DMS79 (cell line): ENCODE measurements at regions not wholly inside any gene's neighbourhood (a gene's known extent, or its start where the extent isn't known, plus 50 kb on each side); places are given as distances from the start of the nearest gene placed in this dataset.

Source experiments
- DNase-seq: peaks from one replicate; lab custom pipeline; 2025; lab: John Stamatoyannopoulos, UW

DNA sequence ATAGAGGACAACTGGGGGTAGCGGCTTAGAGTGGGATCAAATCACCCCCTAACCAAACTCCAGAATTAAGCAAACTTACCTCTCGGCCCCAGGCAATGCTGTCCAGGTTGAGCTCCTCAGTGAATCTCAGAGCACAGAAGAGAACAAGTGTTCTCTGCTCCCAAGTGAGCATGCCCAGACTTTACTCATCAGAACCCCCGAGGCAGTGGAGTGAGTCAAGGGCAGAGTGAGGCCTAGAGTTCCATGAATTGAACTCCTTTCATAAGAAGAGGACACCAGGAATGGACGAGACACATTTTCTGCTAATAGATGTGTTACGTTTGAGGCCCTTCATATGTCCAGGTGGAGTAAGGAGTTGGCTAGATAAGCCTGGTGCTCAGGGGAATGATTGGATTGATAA, 134.0 kb upstream of the DTNBP1 start:
- DNase-seq: no peak

DNA sequence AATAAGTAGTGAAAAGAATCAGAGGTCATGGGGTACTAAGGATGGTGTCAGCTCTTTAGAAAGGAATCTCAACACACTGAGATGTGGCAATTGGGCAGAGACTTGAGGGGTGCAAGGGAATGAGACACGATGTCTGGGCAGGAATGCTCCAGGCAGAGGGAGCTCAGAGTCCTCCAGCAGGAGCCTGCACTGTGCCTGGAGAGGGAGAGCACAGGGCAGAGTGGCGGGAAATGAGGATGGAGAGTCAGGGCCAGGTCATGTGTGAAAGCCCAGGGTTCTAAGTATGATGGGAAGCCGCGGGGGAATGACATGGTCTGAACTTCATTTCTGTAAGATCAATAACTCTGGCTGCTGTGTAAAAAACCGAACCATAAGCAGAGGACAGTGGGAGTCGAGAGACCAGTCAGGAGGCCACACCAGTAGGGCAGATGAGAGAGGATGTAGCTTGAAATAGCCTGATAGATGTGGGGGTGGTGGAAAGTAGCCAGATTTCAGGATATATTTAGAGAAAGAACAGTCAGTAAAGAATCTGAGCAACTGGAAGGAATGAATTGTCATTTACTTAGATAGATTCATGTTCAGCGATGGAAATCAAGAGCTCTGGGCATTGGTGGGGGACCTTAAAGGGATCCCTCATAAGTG, 133.4 kb upstream of the DTNBP1 start:
- DNase-seq: no peak

DNA sequence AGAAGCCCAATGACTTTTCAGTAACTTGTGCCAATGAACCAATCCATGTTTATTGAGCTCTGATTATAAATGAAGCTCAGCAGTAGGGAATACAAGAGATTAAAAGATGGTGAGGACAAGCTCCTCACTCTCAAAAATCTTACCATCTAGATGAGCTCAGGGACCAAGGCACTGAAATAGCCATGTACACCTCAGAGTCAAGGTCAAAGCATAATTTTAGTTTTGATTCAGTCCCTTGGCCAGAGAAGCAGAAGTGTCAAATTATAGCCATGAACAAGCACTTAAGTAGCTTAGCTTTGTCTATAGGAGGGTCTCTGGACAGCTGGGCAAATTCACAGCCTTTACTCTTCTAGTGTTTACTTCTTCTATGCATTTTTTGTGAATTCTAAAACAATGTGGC, 131.0 kb upstream of the DTNBP1 start:
- DNase-seq: no peak

DNA sequence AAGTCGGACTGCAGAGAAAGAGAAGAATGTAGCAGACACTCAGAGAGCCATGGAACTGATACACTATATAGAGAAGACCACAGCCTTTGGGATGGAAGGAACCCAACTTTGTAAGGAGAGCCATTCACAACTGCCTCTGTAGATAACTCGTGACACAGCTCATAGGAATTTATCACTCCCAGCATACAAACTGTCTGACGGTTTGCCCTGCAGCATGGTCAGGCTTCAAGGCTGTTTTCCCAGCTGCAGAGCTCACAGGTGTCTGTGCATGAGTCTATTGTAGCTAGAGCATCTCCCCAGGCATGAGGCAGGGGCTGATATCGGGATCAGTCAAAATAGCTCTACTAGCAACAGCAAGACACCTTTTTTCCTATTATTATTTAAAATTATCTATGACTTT, 130.5 kb upstream of the DTNBP1 start:
- no peak for DNase-seq

DNA sequence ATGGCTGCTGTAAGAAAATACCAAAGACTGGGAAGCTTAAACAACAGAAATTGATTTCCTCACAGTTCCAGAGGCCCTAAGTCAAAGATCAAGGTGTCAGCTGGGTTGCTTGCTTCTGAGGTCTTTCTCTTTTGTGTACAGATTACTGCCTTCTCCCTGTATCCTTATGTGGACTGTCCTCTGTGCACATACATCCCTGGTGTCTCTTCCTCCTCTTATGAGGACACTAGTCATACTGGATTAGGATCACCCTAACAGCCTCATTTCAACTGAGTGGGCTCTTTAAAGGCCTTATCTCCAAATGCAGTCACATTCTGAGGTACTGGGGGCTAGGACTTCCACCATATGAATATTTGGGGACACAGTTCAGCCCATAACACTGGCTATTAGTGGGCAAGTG, 130.0 kb upstream of the DTNBP1 start:
- DNase-seq: no peak

DNA sequence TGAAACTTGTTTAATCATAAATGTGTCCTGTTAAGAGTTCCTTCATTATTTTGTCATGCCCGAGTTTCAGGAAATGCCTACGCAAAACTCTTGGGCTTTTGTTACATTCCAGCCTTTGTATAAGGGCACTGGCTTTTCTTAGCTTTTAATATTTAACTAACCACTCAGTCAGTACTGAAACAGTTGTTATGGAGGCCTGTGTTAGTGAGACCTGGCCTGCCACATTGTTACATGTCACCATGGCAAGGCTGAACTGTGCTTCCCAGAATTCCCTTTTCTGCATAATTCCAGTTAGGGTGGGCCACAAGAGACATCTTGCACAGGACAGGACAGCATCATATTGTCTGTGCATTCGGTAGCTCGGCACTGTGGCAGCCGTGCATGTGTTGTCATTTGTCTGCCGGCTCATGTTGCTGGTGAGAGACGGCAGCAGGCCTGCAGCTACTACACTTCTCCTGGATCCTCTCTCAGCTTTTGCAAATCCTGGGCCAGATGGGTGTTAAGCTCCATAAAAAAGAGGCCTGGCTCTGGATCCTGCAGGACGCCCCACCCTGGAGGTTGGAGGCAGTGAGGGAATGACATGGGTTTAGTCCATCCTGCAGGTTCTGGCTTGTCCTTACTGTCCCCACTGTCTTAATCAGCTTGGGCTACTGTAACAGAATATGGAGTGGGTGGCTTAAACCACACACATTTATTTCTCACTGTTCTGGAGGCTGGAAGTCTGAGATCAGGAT, 128.8 kb upstream of the DTNBP1 start:
- no peak for DNase-seq

DNA sequence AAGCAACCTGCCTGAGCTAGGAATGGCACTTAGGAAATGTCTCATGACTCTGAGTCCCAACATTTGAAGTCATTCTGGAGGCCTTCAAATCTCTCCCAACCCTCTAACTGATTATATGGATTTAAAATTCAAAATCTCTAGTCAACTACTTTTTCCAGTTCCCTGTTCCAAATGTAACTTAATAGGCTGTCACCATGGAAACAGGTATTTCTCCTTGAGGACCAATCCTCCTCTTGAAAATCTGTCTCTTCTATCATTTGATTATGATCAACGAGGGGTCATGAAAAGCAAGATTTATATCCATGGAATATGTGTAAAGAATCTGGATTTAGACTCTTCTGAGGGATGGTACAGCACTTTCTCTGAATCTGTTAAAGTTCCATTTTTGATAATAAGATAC, 127.3 kb upstream of the DTNBP1 start:
- no peak for DNase-seq

DNA sequence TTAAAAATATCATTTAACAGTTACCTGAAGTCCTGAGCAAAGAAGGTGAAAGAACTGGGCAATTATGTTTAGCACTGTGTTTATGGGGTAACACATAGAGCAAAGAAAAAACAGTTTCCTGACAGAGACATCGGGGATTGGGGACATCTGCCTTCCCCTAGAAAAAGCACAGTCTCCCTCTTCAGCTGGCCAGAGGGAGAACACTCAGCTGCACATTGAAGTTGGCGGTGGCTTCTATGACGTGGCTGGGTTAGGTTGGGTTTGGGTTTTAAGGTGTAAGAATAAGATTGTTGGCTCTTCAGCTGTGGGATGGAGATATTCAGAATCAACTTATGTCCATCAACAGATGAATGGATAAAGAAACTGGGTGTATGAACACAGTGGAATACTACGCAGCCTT, 124.0 kb upstream of the DTNBP1 start:
- no peak for DNase-seq

DNA sequence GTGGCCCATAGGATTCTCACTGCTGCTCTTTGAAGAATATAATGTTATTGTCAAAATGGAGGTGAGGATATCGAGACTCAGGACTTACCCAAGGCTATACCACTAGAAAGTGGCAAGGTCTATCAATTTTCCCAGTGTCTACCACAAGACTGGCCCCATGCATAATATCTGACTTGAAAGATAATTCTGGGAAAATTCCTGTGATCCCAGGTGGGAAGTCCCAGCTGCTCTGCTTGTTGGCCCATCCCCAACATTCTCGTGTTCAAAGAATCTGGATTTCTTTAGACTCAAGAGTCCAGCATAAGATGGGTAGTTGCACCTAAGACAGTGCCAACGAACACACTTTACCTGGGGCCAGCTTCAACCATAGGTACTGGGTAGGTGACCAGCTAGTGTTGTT, 120.7 kb upstream of the DTNBP1 start:
- DNase-seq: no peak

DNA sequence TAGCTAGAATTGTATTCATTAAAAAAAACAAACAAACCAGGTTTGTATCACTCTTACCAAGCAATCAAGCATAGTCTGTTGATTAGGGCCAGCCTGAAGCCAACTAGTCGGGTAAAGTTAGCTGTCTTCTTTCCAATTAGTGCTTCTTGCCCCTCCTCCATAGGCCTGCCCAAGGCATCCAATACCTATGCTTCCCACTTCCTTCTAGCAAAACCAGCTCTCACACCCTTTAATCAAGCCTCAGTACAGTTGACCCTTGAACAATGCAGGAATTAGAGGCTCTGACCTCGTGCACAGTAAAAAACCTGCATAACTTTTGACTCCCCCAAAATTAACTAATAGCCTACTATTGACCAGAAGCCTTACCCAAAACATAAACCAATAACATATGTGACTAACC, 119.1 kb upstream of the DTNBP1 start:
- no peak for DNase-seq

DNA sequence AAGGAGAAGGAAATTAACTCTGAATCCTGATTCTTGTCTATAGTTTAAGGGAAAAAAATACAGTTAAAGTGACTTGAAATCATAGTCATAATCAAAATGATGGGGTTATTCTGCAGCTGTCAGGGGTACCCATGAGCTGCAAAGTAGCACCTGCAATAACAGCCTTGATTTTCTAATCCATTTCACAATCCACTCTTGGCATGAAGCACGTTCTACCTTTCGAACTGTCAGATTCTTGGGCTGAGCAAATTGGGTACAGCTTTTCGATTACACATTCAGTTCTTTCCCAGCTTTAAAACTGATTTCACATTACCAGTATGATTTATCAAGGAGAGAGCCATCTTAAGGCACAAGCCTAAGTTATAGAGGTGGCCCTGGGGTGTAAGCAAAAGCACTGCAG, 118.5 kb upstream of the DTNBP1 start:
- DNase-seq: no peak

DNA sequence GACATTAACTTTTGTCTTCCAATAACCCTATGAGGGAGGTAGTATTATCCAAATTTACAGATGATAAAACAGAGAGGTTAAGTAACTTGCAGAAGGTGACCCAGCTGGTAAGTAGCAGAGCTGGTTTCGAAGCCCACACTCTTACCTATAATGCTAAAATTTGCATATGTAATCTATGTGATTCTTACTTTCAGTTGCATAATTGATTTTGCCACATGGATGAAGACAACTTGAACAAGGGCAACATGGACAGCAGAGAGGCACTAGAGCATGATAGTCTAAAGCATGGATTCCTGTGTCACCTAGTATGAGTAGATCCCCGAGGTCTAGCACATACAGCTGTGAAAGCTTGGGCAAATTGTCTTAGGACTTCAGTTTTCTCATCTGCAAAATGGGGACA, 117.6 kb upstream of the DTNBP1 start:
- no peak for DNase-seq

DNA sequence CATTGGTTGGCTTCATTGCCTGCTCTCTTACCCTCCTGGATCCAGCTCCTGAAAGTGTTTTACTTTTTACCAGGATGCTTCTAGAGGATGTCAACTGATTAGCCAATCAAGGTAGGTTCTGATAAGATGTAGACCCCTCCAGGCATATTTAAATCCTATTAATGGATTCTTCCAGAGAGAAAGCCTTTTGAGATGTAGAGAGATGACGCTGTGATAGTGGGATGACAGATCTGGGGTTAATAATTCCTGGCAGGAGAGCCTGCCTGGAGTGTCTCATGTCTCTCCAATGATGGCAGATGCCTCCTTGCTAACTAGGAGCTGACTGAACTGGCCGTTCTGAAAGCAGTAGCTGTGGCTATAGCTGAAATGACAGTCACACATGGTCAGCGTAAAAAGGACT, 116.9 kb upstream of the DTNBP1 start:
- DNase-seq: no peak

DNA sequence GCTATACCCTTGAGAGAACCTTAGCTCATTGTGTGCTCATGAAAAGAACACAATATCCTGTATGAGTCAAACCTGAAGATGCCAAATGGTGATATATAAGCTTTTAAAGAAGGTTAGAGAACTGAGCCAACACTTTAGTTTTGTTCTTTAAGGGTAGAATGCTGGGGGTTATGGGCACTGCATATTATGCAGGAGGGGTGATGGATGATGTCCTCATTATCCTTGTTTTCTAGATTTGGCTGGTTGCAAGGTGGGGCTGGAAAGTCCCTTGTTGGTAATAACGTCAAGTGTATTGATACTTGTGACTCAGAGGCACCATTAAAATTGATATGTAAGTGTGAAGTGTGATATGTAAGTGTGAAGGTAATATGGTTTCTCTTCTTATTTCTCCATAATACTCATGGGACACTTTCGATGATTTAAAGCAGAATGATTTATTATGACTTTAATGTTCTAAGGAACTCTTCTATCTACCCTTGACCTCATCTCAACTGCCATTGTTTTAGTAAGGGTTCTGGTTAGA, 113.7 kb upstream of the DTNBP1 start:
- no peak for DNase-seq

DNA sequence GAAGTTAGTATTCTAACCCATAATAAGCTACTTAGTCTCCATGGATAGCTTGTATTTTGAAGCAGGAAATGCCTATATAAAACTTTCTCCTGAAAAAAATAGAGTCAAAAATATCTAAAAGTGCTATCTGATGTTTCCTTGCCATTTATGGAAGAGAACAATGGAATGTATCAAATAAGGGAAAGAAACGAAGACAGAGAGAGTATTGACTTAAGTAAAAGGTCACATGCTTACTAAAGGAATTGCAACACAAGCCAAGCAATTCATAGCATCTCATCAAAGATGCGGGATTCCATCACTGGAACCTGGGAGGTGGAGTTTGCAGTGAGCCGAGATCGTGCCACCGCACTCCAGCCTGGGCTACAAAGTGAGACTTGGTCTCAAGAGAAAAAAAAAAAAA, 112.9 kb upstream of the DTNBP1 start:
- no peak for DNase-seq

DNA sequence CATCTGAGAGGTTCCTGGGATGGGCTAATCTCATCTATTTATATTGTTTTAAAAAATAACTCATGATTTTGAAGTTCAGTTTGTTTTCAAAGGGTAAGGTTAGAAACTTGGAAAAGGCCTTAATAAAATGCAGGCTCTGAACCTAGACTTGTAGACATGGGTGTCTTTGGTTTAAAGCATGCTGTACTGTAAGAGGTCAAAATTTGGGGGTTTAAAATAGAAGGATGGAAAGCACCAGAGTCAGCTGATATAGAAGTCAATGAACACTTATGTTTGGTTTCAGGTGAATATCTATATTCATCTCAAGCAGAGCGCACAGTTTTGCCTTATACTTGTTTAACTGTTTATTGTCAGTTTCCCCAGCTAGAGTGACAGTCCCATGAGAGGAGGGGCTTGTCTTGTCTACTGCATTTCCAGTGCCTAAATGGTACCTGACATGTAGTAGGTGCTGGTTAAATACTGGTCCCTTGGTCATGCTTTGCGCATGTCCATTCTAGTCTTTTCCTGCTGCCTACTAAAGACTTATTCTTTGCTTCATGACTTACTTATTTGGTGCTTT, 112.3 kb upstream of the DTNBP1 start:
- no peak for DNase-seq

DNA sequence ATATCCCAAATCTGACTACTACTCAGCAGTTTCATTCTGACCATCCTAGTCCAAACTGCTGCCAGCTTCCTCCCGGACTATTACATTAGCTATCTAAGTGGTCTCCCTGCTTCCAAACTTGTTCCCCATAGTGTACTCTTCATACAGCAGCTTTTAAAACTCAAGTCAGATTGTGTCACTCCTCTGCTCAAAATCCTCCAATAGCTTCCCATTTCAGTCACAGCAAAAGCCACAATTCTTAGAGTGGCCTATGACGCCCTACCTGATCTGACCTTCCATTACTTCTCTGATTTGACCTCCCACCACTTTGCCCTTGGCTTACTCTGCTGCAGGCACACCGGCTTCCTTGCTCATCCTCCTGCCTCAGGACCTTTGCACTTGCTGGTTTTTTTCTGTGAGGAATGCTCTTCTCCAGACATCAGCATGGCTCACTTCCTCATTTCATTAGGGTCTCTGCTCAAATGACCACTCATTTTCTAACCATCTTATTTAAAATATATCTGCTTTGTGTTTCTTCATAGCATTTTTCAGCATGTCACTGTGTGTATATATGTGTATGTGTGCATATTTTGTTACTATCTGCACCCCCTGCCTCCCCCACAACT, 111.1 kb upstream of the DTNBP1 start:
- no peak for DNase-seq

DNA sequence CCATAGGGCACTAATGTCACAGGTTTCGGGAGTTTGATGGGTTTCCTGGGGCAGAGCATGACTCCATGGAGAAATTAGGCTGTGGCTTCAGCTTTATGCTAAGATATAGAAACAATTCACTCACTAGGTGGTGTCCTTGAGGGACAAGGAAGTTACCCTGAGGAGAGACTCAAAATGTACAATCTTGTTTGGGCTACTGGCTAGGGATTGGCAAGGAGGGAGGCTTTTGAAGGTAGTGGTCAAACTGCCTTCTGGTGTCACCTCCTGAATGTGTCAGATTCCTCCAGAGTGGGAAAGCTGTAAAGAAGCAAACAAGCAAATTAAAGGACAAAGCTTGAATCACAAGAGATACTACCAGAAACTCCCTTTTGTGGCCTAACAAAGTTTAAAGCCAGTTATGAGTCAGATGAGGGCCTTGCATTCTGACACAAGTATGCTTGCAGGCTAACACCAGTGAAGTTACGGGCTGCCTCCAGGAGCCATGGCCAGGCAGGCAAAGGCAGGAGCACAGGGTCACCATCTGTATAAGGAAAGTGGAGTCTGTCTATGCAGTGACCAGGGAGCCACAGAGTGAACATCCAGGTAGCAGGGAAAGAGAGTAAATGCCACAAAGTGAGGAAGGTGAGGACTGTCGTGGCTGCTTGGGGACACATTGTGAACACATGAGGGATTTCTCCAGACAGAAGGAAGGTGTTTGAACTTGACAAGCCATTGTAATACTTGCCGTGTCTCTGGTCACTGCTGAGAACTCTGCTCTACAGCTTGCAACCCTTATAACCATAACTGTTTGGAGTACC, 107.7 kb upstream of the DTNBP1 start:
- no peak for DNase-seq

DNA sequence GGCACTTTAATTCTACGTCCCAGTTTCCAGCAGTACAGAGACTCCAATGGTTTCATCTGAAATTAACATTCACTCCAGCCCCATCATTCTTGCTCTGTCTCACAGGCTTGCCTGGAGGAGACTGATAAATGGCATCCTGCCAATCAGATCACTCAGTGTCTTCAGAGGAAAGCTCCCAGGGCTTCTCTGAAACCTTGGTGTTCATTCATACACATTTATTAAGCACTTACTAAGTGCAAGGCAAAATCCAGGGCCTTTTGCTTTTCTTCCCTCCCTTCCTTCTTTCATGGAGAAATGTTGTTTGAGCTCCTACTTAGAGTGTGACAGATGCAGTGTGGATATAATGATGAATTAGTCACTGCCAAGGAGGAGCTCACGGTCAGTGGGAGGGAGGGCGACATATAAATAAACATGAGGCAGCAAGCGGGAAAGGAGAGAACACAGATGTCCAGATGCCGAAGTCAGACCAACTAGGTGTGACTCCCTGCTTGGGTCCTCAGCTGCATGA, 106.7 kb upstream of the DTNBP1 start:
- no peak for DNase-seq

DNA sequence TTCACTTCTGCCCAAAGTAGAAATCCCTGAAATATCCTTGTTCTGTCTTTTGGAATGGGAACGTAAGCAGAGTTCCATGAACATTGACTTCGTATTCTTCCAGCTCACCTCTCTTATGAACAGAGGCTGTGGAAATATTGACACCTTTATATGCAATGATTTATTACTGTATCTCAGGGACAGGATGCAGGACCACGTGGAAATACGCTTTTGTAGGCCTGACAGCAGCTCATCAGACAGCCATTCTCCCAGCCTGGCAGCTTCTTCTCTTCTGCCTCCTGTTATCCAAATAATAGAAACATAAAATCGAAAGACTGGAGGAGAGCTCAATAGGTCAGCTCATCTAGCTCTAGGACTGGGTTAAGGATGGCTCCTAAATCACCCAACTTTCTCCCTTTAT, 106.2 kb upstream of the DTNBP1 start:
- no peak for DNase-seq

DNA sequence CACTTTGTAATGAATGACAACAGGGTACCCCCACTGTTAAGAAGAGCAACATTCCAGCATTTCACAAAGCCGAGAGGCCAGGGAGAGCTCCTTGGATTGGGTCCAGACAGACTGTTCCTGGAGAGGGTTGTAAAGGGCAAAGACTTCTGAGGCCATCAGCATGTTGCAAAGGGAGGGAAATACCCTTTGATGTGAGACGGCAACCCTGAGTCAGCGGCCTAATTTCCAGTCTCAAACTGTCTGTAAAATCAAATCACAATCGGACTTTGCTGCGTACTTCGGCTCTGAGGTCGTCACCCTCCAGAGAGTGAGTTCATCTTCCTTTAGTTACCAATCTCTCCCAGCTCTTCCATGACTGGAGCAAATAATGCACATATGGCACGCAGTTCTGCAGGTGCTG, 101.0 kb upstream of the DTNBP1 start:
- no peak for DNase-seq

DNA sequence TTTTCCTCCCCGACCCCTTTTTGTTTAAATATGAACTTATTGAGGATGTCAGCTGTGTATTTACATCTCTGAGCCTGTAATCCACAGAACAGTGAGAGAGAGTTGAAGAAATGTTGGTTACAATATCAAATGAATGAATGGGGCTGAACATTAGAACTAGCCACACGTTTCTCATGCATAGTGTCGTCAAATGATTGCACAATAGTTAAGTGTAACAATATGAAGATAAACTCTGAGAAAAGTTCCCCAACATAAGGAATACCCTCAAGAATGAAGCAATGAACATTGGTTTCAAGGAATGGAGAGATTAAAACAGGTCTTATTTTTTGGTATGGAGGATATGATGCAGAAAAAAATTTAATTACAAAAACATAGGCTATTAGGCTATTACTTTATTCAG, 100.5 kb upstream of the DTNBP1 start:
- no peak for DNase-seq
